Activated CD4-positive, alpha-beta memory T cell treated with anti-CD3 and anti-CD28 coated beads for 36 hours (primary cell): ENCODE measurements at regions not wholly inside any gene's neighbourhood (a gene's known extent, or its start where the extent isn't known, plus 50 kb on each side); places are given as distances from the start of the nearest gene placed in this dataset.
"Not testable (repeated sequence)": the region's sequence is repeated elsewhere in the genome, so short reads cannot be mapped to it uniquely, and the experiment has no call there.

ENCODE experiments used
- CTCF ChIA-PET: fragments of 350-600 bp; sonication (Branson Sonifier 250); formaldehyde crosslinking; loops from one replicate; lab custom pipeline; 2021; ENCODE audit warnings: antibody characterized with exemption, inconsistent platforms; lab: Charles Lee
- POLR2A ChIA-PET: fragments of 350-600 bp; sonication (Branson Sonifier 250); formaldehyde crosslinking; loops from one replicate; lab custom pipeline; 2021; ENCODE audit warnings: antibody characterized with exemption; lab: Charles Lee
- DNase-seq: peaks from one replicate; pipeline ENCODE4 v3.0.0-alpha.2; 2020
- H3K27ac Mint-ChIP-seq: one replicate; pipeline ENCODE4 v1.8.0; 2021; ENCODE audit warnings: mixed read lengths
- H3K27me3 Mint-ChIP-seq: one replicate; pipeline ENCODE4 v1.8.0; 2021; ENCODE audit warnings: mixed read lengths
- H3K36me3 Mint-ChIP-seq: one replicate; pipeline ENCODE4 v1.8.0; 2021; ENCODE audit warnings: mixed read lengths
- H3K4me1 Mint-ChIP-seq: one replicate; pipeline ENCODE4 v1.8.0; 2021; ENCODE audit warnings: low read depth, mixed read lengths
- H3K4me3 Mint-ChIP-seq: one replicate; pipeline ENCODE4 v1.8.0; 2021; ENCODE audit warnings: mild to moderate bottlenecking, mixed read lengths
- H3K9me3 Mint-ChIP-seq: one replicate; pipeline ENCODE4 v1.8.0; 2021; ENCODE audit warnings: mixed read lengths
- intact Hi-C: fragments of 100-400 bp; cut with micrococcal nuclease; formaldehyde crosslinking; loops from one replicate; pipeline ENCODE4 v1.15.1; 2023

DNA sequence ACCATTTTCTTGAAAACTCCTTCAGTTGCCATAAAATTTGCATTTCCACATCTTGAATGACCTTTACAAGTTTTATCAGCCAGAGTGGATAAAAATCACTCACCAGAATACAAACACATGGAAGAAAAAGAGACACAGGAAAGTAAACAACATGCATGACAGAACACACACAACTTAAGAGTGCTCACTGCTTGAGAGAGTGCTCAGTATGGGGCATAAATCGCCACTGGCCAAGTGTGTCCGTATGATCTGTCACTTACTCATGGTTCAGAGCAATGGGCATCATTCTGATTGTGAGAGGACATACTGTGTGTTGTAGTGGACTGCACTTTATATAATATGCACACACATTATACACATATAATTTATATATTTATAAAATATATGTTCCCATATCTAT is 155.6 kb upstream of the NTRK2 start:
- CTCF ChIA-PET: no interaction called here
- peaks cover 8% of the 10 kb centered on the region for H3K9me3 Mint-ChIP-seq

GRCh38 chr9:84514421-84514820 is 155.1 kb upstream of the NTRK2 start:
- ChIA-PET CTCF (no interaction called here), POLR2A (no interaction called here)
- Mint-ChIP-seq H3K4me3 (no peak overlapping the region), H3K27me3 (peaks cover 3% of the 10 kb centered on the region), H3K9me3 (peaks cover 8% of the 10 kb centered on the region), H3K4me1 (no peaks in the 10 kb centered on the region), H3K36me3 (no peaks in the 10 kb centered on the region), H3K27ac (no peak overlapping the region)
- intact Hi-C loops: no loop called here
- DNase-seq: no peak

More for the DNA sequence above, 155.6 kb upstream of the NTRK2 start:
- Mint-ChIP-seq H3K4me3 (no peak overlapping the region), H3K27me3 (peaks cover 3% of the 10 kb centered on the region), H3K4me1 (no peaks in the 10 kb centered on the region), H3K27ac (no peak overlapping the region), H3K36me3 (no peaks in the 10 kb centered on the region)
- POLR2A ChIA-PET: no interaction called here
- DNase-seq: no peak
- intact Hi-C loops: no loop called here

DNA sequence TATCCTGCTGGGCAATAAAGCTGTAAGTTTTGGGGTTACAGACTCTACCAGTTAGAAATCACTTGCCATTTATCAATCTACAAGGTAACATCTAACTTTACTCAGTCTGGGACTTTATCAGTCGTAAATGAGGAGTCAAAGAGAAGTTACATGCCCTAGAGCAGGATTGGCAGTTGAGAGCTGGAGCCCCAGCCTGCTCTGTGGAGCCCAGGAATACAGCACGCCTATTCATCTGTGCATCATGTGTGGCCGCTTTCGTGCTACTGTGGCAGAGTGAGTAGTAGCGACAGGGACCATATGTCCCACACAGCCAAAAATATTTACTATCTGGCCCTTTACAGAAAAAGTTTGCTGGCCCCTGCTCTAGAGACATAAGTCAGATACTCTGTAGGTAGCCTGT is 152.5 kb upstream of the NTRK2 start:
- POLR2A ChIA-PET: no interaction called here

DNA sequence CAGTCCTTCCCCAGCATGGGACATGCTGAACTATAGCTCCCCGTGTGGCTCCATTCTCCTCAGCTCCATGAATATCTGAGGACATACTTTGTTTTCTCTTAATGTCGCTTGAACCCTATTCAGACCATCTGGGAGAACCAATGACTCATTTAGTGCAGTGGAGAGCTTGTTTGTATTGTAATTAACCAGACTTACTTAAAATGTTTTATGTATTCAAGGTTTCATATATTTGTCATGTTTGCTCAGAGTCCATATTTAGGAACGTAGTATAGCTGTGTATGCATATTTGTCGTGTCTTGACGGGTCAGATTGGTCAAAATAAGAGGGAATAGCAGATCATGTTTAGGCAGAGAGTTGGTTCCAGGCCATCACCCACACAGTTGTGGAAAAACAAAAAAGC is 150.1 kb upstream of the NTRK2 start:
- no peak for DNase-seq
- peaks cover 3% of the 10 kb centered on the region for H3K27me3 Mint-ChIP-seq
- intact Hi-C loops: no loop called here
- H3K36me3 Mint-ChIP-seq: no peaks in the 10 kb centered on the region
- H3K27ac Mint-ChIP-seq: no peak overlapping the region
- peaks cover 3% of the 10 kb centered on the region for H3K9me3 Mint-ChIP-seq
- H3K4me3 Mint-ChIP-seq: no peak overlapping the region
- ChIA-PET POLR2A (no interaction called here), CTCF (no interaction called here)
- no peaks in the 10 kb centered on the region for H3K4me1 Mint-ChIP-seq

More for the DNA sequence above, 152.5 kb upstream of the NTRK2 start:
- CTCF ChIA-PET: no interaction called here
- Mint-ChIP-seq H3K9me3 (peaks cover 4% of the 10 kb centered on the region), H3K27ac (no peak overlapping the region), H3K4me3 (no peak overlapping the region), H3K4me1 (no peaks in the 10 kb centered on the region), H3K27me3 (peaks cover 3% of the 10 kb centered on the region), H3K36me3 (no peaks in the 10 kb centered on the region)
- no peak for DNase-seq
- intact Hi-C loops: no loop called here

DNA sequence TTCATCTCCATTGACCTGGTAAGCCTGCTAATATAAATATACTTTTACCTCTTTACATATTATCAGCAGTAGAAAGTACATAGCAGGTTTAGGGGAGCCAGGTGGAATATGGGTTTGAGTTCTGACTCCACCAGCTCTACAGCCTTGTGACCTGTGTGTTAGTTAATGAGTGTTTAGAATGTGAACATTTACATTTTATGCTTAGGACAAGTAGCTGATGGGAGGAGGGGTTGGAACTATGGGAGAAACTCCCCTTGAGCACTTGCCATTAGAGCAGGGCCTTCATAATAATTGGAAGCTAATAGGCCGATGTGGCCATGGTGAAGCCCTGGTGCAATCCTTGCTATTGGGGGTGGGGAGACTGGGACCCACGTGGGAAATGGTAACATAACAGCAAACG is 148.3 kb upstream of the NTRK2 start:
- POLR2A ChIA-PET: no interaction called here
- Mint-ChIP-seq H3K4me1 (no peaks in the 10 kb centered on the region), H3K4me3 (no peak overlapping the region), H3K36me3 (peaks cover 1% of the 10 kb centered on the region), H3K27me3 (no peaks in the 10 kb centered on the region), H3K9me3 (peaks cover 5% of the 10 kb centered on the region), H3K27ac (no peak overlapping the region)
- no peak for DNase-seq
- CTCF ChIA-PET: no interaction called here
- intact Hi-C loops: no loop called here

DNA sequence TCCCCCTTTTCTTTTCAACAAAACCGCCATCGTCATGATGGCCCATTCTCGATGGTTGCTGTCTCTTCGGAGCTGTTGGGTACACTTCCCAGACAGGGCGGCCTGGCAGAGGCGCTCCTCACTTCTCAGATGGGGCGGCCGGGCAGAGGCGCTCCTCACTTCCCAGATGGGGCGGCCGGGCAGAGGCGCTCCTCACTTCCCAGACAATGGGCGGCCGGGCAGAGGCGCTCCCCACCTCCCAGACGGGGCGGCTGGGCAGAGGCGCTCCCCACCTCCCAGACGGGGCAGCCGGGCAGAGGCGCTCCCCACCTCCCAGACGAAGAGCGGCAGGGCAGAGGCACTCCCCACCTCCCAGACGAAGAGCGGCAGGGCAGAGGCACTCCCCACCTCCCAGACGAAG is 143.3 kb upstream of the NTRK2 start:
- H3K9me3 Mint-ChIP-seq: peaks cover 18% of the 10 kb centered on the region
- H3K36me3 Mint-ChIP-seq, CTCF ChIA-PET, intact Hi-C loops, H3K4me1 Mint-ChIP-seq, H3K4me3 Mint-ChIP-seq, H3K27me3 Mint-ChIP-seq, DNase-seq, POLR2A ChIA-PET, H3K27ac Mint-ChIP-seq: not testable (repeated sequence)

DNA sequence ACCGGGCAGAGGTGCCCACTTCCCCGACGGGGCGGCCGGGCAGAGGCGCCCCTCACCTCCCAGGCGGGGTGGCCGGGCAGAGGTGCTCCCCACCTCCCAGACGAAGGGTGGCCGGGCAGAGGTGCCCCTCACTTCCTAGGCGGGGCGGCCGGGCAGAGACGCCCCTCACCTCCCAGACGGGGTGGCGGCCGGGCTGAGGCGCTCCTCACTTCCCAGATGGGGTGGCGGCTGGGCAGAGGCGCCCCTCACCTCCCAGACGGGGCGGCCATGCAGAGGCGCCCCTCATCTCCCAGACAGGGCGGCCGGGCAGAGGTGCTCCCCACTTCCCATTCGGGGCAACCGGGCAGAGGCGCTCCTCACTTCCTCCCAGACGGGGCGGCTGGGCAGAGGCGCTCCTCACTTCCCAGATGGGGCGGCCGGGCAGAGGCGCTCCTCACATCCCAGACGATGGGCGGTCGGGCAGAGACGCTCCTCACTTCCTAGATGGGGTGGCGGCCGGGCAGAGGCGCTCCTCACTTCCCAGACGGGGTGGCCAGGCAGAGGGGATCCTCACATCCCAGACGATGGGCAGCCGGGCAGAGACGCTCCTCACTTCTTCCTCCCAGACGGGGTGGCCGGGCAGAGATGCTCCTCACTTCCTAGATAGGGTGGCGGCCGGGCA is 142.3 kb upstream of the NTRK2 start:
- H3K36me3 Mint-ChIP-seq, H3K4me1 Mint-ChIP-seq, POLR2A ChIA-PET, H3K27ac Mint-ChIP-seq, H3K4me3 Mint-ChIP-seq, CTCF ChIA-PET, intact Hi-C loops, H3K27me3 Mint-ChIP-seq, DNase-seq: not testable (repeated sequence)
- peaks cover 18% of the 10 kb centered on the region for H3K9me3 Mint-ChIP-seq

DNA sequence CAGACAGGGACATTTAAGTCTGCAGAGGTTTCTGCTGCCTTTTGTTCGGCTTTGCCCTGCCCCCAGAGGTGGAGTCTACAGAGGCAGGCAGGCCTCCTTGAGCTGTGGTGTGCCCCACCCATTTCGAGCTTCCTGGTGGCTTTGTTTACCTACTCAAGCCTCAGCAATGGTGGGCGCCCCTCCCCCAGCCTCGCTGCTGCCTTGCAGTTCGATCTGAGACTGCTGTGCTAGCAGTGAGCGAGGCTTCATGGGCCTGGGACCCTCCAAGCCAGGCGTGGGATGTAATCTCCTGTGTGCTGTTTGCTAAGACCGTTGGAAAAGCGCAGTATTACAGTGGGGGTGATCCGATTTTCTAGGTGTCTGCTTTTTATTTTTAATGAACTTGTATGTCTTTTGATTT is 133.6 kb upstream of the NTRK2 start:
- H3K4me3 Mint-ChIP-seq, DNase-seq, CTCF ChIA-PET, H3K4me1 Mint-ChIP-seq, H3K27ac Mint-ChIP-seq, H3K27me3 Mint-ChIP-seq, intact Hi-C loops, H3K36me3 Mint-ChIP-seq: not testable (repeated sequence)
- H3K9me3 Mint-ChIP-seq: peaks cover 19% of the 10 kb centered on the region
- POLR2A ChIA-PET: interaction anchor here (0.5 kb wide), 1 partner anchor 38 kb away, joined by 3 read pairs; no protein-coding TSS in a partner anchor

- intact Hi-C loops: no loop called here
- H3K27me3 Mint-ChIP-seq: peaks cover 1% of the 10 kb centered on the region
- ChIA-PET POLR2A (no interaction called here), CTCF (no interaction called here)
- no peaks in the 10 kb centered on the region for H3K36me3 Mint-ChIP-seq
- no peaks in the 10 kb centered on the region for H3K4me1 Mint-ChIP-seq
- no peak overlapping the region for H3K4me3 Mint-ChIP-seq
- no peak overlapping the region for H3K27ac Mint-ChIP-seq
- no peak for DNase-seq
- H3K9me3 Mint-ChIP-seq: peaks cover 18% of the 10 kb centered on the region
These were observed 130.7 kb upstream of the NTRK2 start for GRCh38 chr9:84538879-84539278.

DNA sequence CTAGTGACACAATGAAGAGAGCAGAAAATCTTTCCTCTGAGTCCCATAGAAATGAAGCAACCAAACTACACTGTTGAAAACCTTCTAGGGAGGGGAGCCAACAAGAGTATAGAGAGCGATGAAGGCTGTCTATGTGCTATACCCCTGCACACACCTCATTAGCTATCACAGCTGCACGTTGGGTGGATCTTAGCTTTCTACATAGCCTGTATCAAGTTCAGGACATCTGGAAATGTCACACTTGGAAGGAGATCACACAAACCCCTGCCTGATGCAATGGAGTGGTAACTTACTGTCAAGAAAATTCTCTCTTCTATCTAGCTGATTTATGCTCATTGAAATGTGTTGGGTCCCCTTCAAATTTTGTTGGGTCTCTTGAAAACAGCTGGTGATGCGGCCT is 127.0 kb upstream of the NTRK2 start:
- no peak for DNase-seq
- intact Hi-C loops: no loop called here
- POLR2A ChIA-PET: no interaction called here
- Mint-ChIP-seq H3K9me3 (peaks cover 7% of the 10 kb centered on the region), H3K4me1 (no peaks in the 10 kb centered on the region), H3K36me3 (no peaks in the 10 kb centered on the region), H3K27me3 (peaks cover 1% of the 10 kb centered on the region), H3K4me3 (no peak overlapping the region), H3K27ac (no peak overlapping the region)
- CTCF ChIA-PET: no interaction called here

DNA sequence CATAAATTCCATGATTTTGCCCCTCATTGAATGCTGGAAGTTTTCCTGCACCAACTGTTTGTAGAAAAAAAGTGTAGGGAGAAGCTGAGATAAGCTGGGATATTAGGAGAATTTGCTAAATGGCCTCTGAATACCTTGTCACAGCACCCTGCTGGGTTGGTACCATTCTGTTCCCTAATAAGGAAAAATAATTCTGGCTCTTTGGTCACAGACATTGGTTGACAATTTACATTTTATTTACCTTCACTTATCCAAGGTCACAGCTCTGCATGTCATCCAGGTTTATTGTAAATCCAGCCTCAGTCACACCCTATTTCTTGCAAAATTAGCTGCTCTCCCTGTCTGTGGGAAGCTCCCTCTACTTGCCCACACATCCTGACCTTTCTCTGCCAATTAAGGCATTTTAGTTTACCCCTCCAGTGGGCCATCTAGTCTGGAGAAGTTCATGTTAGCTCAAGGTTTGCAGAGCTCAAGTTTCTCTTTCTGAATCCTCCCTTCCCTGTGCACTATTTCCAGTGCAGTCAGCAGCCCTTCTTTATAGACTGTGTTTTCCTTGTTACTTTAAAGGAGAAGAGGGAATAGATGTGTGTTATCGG is 115.4 kb upstream of the NTRK2 start:
- peaks cover 7% of the 10 kb centered on the region for H3K27me3 Mint-ChIP-seq
- H3K4me3 Mint-ChIP-seq: no peak overlapping the region
- H3K4me1 Mint-ChIP-seq: no peaks in the 10 kb centered on the region
- POLR2A ChIA-PET: no interaction called here
- no peak overlapping the region for H3K27ac Mint-ChIP-seq
- DNase-seq: no peak
- intact Hi-C loops: no loop called here
- no peaks in the 10 kb centered on the region for H3K36me3 Mint-ChIP-seq
- H3K9me3 Mint-ChIP-seq: no peaks in the 10 kb centered on the region
- CTCF ChIA-PET: interaction anchor here (0.8 kb wide), 1 partner anchor 157 kb away, joined by 3 read pairs; no protein-coding TSS in a partner anchor

DNA sequence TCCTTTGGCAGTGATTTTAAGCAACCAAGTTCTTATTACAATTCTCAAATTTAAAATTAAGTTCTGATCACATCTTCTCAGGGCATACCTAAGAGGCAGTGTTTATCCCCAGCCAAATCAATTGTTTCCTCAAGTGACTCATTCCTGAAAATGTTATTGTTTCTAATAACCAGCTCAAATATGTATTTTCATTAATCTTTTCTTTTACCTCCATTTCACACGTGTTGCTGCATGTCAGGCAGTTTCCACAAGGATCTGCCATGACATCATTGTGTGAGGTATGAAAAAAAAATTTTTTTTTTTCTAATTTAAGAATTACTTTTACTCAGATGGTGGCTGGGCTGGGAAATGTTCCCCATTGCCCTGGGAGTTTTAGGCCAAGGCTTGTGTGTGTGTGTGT is 113.0 kb upstream of the NTRK2 start:
- DNase-seq: no peak
- POLR2A ChIA-PET: no interaction called here

GRCh38 chr9:84557751-84558150 is 111.8 kb upstream of the NTRK2 start:
- H3K9me3 Mint-ChIP-seq: no peaks in the 10 kb centered on the region
- no peak for DNase-seq
- H3K4me3 Mint-ChIP-seq: no peak overlapping the region
- intact Hi-C loops: no loop called here
- H3K27me3 Mint-ChIP-seq: peaks cover 7% of the 10 kb centered on the region
- POLR2A ChIA-PET: no interaction called here
- H3K4me1 Mint-ChIP-seq: no peaks in the 10 kb centered on the region
- CTCF ChIA-PET: no interaction called here
- no peaks in the 10 kb centered on the region for H3K36me3 Mint-ChIP-seq
- no peak overlapping the region for H3K27ac Mint-ChIP-seq

More for the DNA sequence above, 113.0 kb upstream of the NTRK2 start:
- Mint-ChIP-seq H3K36me3 (no peaks in the 10 kb centered on the region), H3K4me1 (no peaks in the 10 kb centered on the region), H3K27ac (no peak overlapping the region), H3K9me3 (no peaks in the 10 kb centered on the region), H3K27me3 (peaks cover 7% of the 10 kb centered on the region), H3K4me3 (no peak overlapping the region)
- CTCF ChIA-PET: interaction anchor here (0.5 kb wide), 1 partner anchor 17 kb away, joined by 3 read pairs; no protein-coding TSS in a partner anchor
- intact Hi-C loops: no loop called here
